H1 (cell line): ENCODE measurements at regions not wholly inside any gene's neighbourhood (a gene's known extent, or its start where the extent isn't known, plus 50 kb on each side); places are given as distances from the start of the nearest gene placed in this dataset.

Experiments
- CHD2 ChIP-seq: IDR thresholded peaks from 2 replicates; pipeline ENCODE4 v1.6.1; 2012; ENCODE audit warnings: low read length, improper control_type of control experiment
- CTCF ChIP-seq, 3 experiments: IDR thresholded peaks; 1 replicate in 2 of 3; 2 replicates in 1 of 3; pipeline versions ENCODE4 v1.5.1 to v1.6.1; 2011; ENCODE audit warnings: low read length in 3 of 3, mild to moderate bottlenecking in 3 of 3, inconsistent platforms in 2 of 3, low read depth in 1 of 3, moderate library complexity in 1 of 3; ENCODE audit not compliant: insufficient read depth in 1 of 3; ENCODE audit errors: control extremely low read depth in 1 of 3
- EP300 ChIP-seq, 2 experiments: IDR thresholded peaks; 1 replicate in 1 of 2; 2 replicates in 1 of 2; pipeline ENCODE4 v1.6.1; 2011 to 2012; ENCODE audit warnings: low read depth in 2 of 2, low read length in 2 of 2, mild to moderate bottlenecking in 2 of 2, borderline replicate concordance in 1 of 2, inconsistent platforms in 1 of 2, moderate library complexity in 1 of 2
- HDAC6 ChIP-seq: IDR thresholded peaks from one replicate; pipeline ENCODE4 v1.7.1; 2012; ENCODE audit warnings: low read depth, mild to moderate bottlenecking, inconsistent platforms, low read length, moderate library complexity
- JUND ChIP-seq: IDR thresholded peaks from 2 replicates; pipeline ENCODE4 v1.6.1; 2011; ENCODE audit warnings: mild to moderate bottlenecking, improper control_type of control experiment, low read length
- KDM4A ChIP-seq: IDR thresholded peaks from one replicate; pipeline ENCODE4 v1.7.1; 2012; ENCODE audit warnings: low read depth, mild to moderate bottlenecking, moderate library complexity, low read length, inconsistent platforms; ENCODE audit not compliant: severe bottlenecking
- NANOG ChIP-seq: IDR thresholded peaks from 2 replicates; pipeline ENCODE4 v1.6.1; 2011; ENCODE audit warnings: low read length, low read depth, mild to moderate bottlenecking, inconsistent platforms; ENCODE audit not compliant: insufficient read depth, poor library complexity, severe bottlenecking
- PHF8 ChIP-seq: fragments of 200-600 bp; sonication (generic); conservative IDR thresholded peaks from 2 replicates; pipeline ENCODE4 v1.7.1; 2012; ENCODE audit warnings: low read depth, mild to moderate bottlenecking, inconsistent platforms, low read length, moderate library complexity
- POLR2A ChIP-seq, 2 experiments: IDR thresholded peaks; 1 replicate in 1 of 2; 2 replicates in 1 of 2; pipeline ENCODE4 v1.6.1; 2011; ENCODE audit warnings: low read depth in 2 of 2, low read length in 2 of 2, mild to moderate bottlenecking in 2 of 2; ENCODE audit errors: control extremely low read depth in 1 of 2
- POU5F1 ChIP-seq: IDR thresholded peaks from 2 replicates; pipeline ENCODE4 v1.6.1; 2011; ENCODE audit warnings: low read depth, mild to moderate bottlenecking, low read length, moderate library complexity
- SRF ChIP-seq: IDR thresholded peaks from 2 replicates; pipeline ENCODE4 v1.6.1; 2011; ENCODE audit warnings: mild to moderate bottlenecking, low read depth, low read length, moderate library complexity
- TCF12 ChIP-seq: IDR thresholded peaks from 2 replicates; pipeline ENCODE4 v1.6.1; 2011; ENCODE audit warnings: low read depth, mild to moderate bottlenecking, low read length

- TF ChIP-seq POLR2A (IDR thresholded peaks at IDR 0.05; ENCODE audit: control extremely low read depth in 1 of 2, low read depth in 2 of 2, low read length in 2 of 2) (no peak), CTCF (IDR thresholded peaks at IDR 0.05; ENCODE audit: control extremely low read depth in 1 of 3, insufficient read depth in 1 of 3, low read depth in 1 of 3, low read length in 3 of 3) (no peak), NANOG (no peak), JUND (no peak), POU5F1 (no peak), CHD2 (no peak), PHF8 (no peak), HDAC6 (no peak), KDM4A (no peak), TCF12 (no peak), EP300 (IDR thresholded peaks at IDR 0.05; ENCODE audit: borderline replicate concordance in 1 of 2, low read depth in 2 of 2, low read length in 2 of 2) (no peak), SRF (no peak)
Measured at GRCh38 chr5:32850817-32851496, 139.8 kb downstream of the NPR3 start.
